ENCODE measurements at regions not wholly inside any gene's neighbourhood (a gene's known extent, or its start where the extent isn't known, plus 50 kb on each side); places are given as distances from the start of the nearest gene placed in this dataset.

GRCh38 chr16:60064026-60064425 is 1329.9 kb upstream of the GOT2 start:
- no peak for TF ChIP-seq CTCF (IDR thresholded peaks at IDR 0.05; ENCODE audit: unreplicated experiment)
- H3K27ac Mint-ChIP-seq (ENCODE audit: low read depth, unreplicated experiment) = no peak overlapping the region
- DNase-seq (ENCODE audit: unreplicated experiment) = no peak
- H3K4me3 Mint-ChIP-seq (ENCODE audit: unreplicated experiment) = no peak overlapping the region
- no peaks in the 10 kb centered on the region for H3K9me3 Mint-ChIP-seq (ENCODE audit: unreplicated experiment)
- peaks cover 5% of the 10 kb centered on the region for H3K36me3 Mint-ChIP-seq (ENCODE audit: insufficient read depth, unreplicated experiment)
- intact Hi-C loops (cut with micrococcal nuclease) = no loop called here
- POLR2A ChIA-PET = no interaction called here
- no peaks in the 10 kb centered on the region for H3K27me3 Mint-ChIP-seq (ENCODE audit: insufficient read depth, unreplicated experiment)
- CTCF ChIA-PET = interaction anchor here (0.7 to 1.0 kb wide), 3 partner anchors 45 to 1260 kb away, joined by 3 read pairs; no protein-coding TSS in a partner anchor
- no peaks in the 10 kb centered on the region for H3K4me1 Mint-ChIP-seq (ENCODE audit: insufficient read depth, unreplicated experiment)
- no TSS peak for BruUV-seq (replicated peaks)

- ChIA-PET POLR2A (interaction anchor here (0.7 kb wide), 1 partner anchor 12 kb away, joined by 3 read pairs; no protein-coding TSS in a partner anchor), CTCF (no interaction called here)
- no peak for DNase-seq (ENCODE audit: unreplicated experiment)
- BruUV-seq (replicated peaks) = no TSS peak
- no peaks in the 10 kb centered on the region for H3K27me3 Mint-ChIP-seq (ENCODE audit: insufficient read depth, unreplicated experiment)
- intact Hi-C loops (cut with micrococcal nuclease) = no loop called here
- no peaks in the 10 kb centered on the region for H3K9me3 Mint-ChIP-seq (ENCODE audit: unreplicated experiment)
- H3K27ac Mint-ChIP-seq (ENCODE audit: low read depth, unreplicated experiment) = no peak overlapping the region
- no peak overlapping the region for H3K4me3 Mint-ChIP-seq (ENCODE audit: unreplicated experiment)
- H3K36me3 Mint-ChIP-seq (ENCODE audit: insufficient read depth, unreplicated experiment) = peaks cover 5% of the 10 kb centered on the region
- no peak for TF ChIP-seq CTCF (IDR thresholded peaks at IDR 0.05; ENCODE audit: unreplicated experiment)
- H3K4me1 Mint-ChIP-seq (ENCODE audit: insufficient read depth, unreplicated experiment) = peaks cover 6% of the 10 kb centered on the region
These were observed 1327.3 kb upstream of the GOT2 start for GRCh38 chr16:60061396-60061795.

GRCh38 chr16:60060731-60061130 is 1326.6 kb upstream of the GOT2 start:
- Mint-ChIP-seq H3K36me3 (ENCODE audit: insufficient read depth, unreplicated experiment) (peaks cover 5% of the 10 kb centered on the region), H3K27me3 (ENCODE audit: insufficient read depth, unreplicated experiment) (no peaks in the 10 kb centered on the region), H3K27ac (ENCODE audit: low read depth, unreplicated experiment) (no peak overlapping the region), H3K4me3 (ENCODE audit: unreplicated experiment) (no peak overlapping the region), H3K9me3 (ENCODE audit: unreplicated experiment) (no peaks in the 10 kb centered on the region), H3K4me1 (ENCODE audit: insufficient read depth, unreplicated experiment) (peaks cover 6% of the 10 kb centered on the region)
- POLR2A ChIA-PET = interaction anchor here (0.6 to 0.7 kb wide), 2 partner anchors 13 to 275 kb away, joined by 3 read pairs; no protein-coding TSS in a partner anchor
- TF ChIP-seq CTCF (IDR thresholded peaks at IDR 0.05; ENCODE audit: unreplicated experiment) = no peak
- no peak for DNase-seq (ENCODE audit: unreplicated experiment)
- intact Hi-C loops (cut with micrococcal nuclease) = no loop called here
- CTCF ChIA-PET = interaction anchor here (0.5 to 0.7 kb wide), 2 partner anchors 144 to 176 kb away, joined by 3 read pairs; no protein-coding TSS in a partner anchor
- no TSS peak for BruUV-seq (replicated peaks)

GRCh38 chr16:60059141-60059540 is 1325.0 kb upstream of the GOT2 start:
- intact Hi-C loops (cut with micrococcal nuclease) = no loop called here
- no peak overlapping the region for H3K27ac Mint-ChIP-seq (ENCODE audit: low read depth, unreplicated experiment)
- DNase-seq (ENCODE audit: unreplicated experiment) = no peak
- no peaks in the 10 kb centered on the region for H3K27me3 Mint-ChIP-seq (ENCODE audit: insufficient read depth, unreplicated experiment)
- peaks cover 5% of the 10 kb centered on the region for H3K36me3 Mint-ChIP-seq (ENCODE audit: insufficient read depth, unreplicated experiment)
- no TSS peak for BruUV-seq (replicated peaks)
- peaks cover 6% of the 10 kb centered on the region for H3K4me1 Mint-ChIP-seq (ENCODE audit: insufficient read depth, unreplicated experiment)
- H3K4me3 Mint-ChIP-seq (ENCODE audit: unreplicated experiment) = no peak overlapping the region
- ChIA-PET CTCF (no interaction called here), POLR2A (no interaction called here)
- TF ChIP-seq CTCF (IDR thresholded peaks at IDR 0.05; ENCODE audit: unreplicated experiment) = no peak
- H3K9me3 Mint-ChIP-seq (ENCODE audit: unreplicated experiment) = no peaks in the 10 kb centered on the region
